Neural cell (in vitro differentiated cells): ENCODE measurements at regions not wholly inside any gene's neighbourhood (a gene's known extent, or its start where the extent isn't known, plus 50 kb on each side); places are given as distances from the start of the nearest gene placed in this dataset.

ENCODE experiments used
- H2AFZ ChIP-seq: fragments of 200-600, 300-800 bp; sonication (generic), shearing (Covaris generic); 2 replicates; pipeline ENCODE4 v1.6.0; 2014; ENCODE audit warnings: low read depth, mild to moderate bottlenecking, antibody characterized with exemption, low read length, moderate library complexity
- H3F3A ChIP-seq: fragments of 200-600 bp; shearing (Covaris generic); 2 replicates; pipeline ENCODE4 v1.6.1; 2016; ENCODE audit warnings: mild to moderate bottlenecking, moderate library complexity, mixed read lengths, antibody characterized with exemption, low read length; ENCODE audit not compliant: insufficient read depth, poor library complexity, severe bottlenecking
- H3K27ac ChIP-seq: fragments of 200-600, 300-800 bp; sonication (generic), shearing (Covaris generic); 2 replicates; pipeline ENCODE4 v1.5.1; 2014; ENCODE audit warnings: mild to moderate bottlenecking, low read length, moderate library complexity
- H3K27me3 ChIP-seq: fragments of 300-800, 200-600 bp; sonication (generic), shearing (Covaris generic); 2 replicates; pipeline ENCODE4 v1.6.0; 2014; ENCODE audit warnings: mild to moderate bottlenecking, low read depth, low read length, moderate library complexity; ENCODE audit not compliant: insufficient read depth
- H3K36me3 ChIP-seq: fragments of 300-800, 200-600 bp; sonication (generic), shearing (Covaris generic); 2 replicates; pipeline ENCODE4 v1.5.1; 2014; ENCODE audit warnings: mild to moderate bottlenecking, antibody characterized with exemption, low read length, moderate library complexity; ENCODE audit not compliant: insufficient read depth
- H3K4me2 ChIP-seq: fragments of 300-800, 200-600 bp; sonication (generic), shearing (Covaris generic); 2 replicates; pipeline ENCODE4 v1.6.0; 2014; ENCODE audit warnings: mild to moderate bottlenecking, low read length
- H3K4me3 ChIP-seq: fragments of 300-800, 200-600 bp; sonication (generic), shearing (Covaris generic); 2 replicates; pipeline ENCODE4 v1.5.1; 2014; ENCODE audit warnings: mild to moderate bottlenecking, low read length, moderate library complexity
- H3K79me2 ChIP-seq: fragments of 200-600 bp; shearing (Covaris generic); replicated peaks from 2 replicates; pipeline ENCODE4 v1.6.0; 2014; ENCODE audit warnings: mild to moderate bottlenecking, low read length, moderate library complexity; ENCODE audit not compliant: insufficient read depth
- H3K9ac ChIP-seq: fragments of 300-800, 200-600 bp; sonication (generic), shearing (Covaris generic); 2 replicates; pipeline ENCODE4 v1.6.1; 2016; ENCODE audit warnings: mild to moderate bottlenecking, low read length, mixed read lengths
- H3K9me2 ChIP-seq: fragments of 200-600 bp; shearing (Covaris generic); 2 replicates; pipeline ENCODE4 v1.6.1; 2016; ENCODE audit warnings: mild to moderate bottlenecking, low read length, mixed read lengths; ENCODE audit not compliant: insufficient read depth
- H3K9me3 ChIP-seq: fragments of 200-600, 300-800 bp; sonication (generic), shearing (Covaris generic); 2 replicates; pipeline ENCODE4 v1.6.1; 2016; ENCODE audit warnings: mild to moderate bottlenecking, mixed run types, low read length, moderate library complexity, mixed read lengths
- H4K20me1 ChIP-seq: fragments of 200-600 bp; shearing (Covaris generic); 2 replicates; pipeline ENCODE4 v1.6.1; 2016; ENCODE audit warnings: mild to moderate bottlenecking, mixed run types; ENCODE audit not compliant: insufficient read depth
- EP300 ChIP-seq: fragments of 450-650 bp; conservative IDR thresholded peaks from 2 replicates; pipeline ENCODE4 v1.6.1; 2014; ENCODE audit warnings: antibody characterized with exemption, mild to moderate bottlenecking, moderate library complexity; ENCODE audit not compliant: poor library complexity, severe bottlenecking
- EZH2 ChIP-seq: fragments of 200-600, 300-800 bp; shearing (Covaris generic), sonication (generic); IDR thresholded peaks from 2 replicates; pipeline ENCODE4 v1.6.1; 2014; ENCODE audit warnings: antibody characterized with exemption, low read length, borderline replicate concordance, mild to moderate bottlenecking; ENCODE audit not compliant: insufficient read depth, poor library complexity, severe bottlenecking
- MXI1 ChIP-seq: fragments of 450-650 bp; conservative IDR thresholded peaks from 2 replicates; pipeline ENCODE4 v1.6.1; 2014; ENCODE audit warnings: antibody characterized with exemption, mild to moderate bottlenecking; ENCODE audit not compliant: poor library complexity, severe bottlenecking
- POLR2AphosphoS5 ChIP-seq: IDR thresholded peaks from 2 replicates; pipeline ENCODE4 v1.6.1; 2012
- RAD21 ChIP-seq: fragments of 450-650 bp; conservative IDR thresholded peaks from 2 replicates; pipeline ENCODE4 v1.6.1; 2014; ENCODE audit warnings: antibody characterized with exemption, mild to moderate bottlenecking, moderate library complexity
- TAF1 ChIP-seq: IDR thresholded peaks from 2 replicates; pipeline ENCODE4 v1.6.1; 2012; ENCODE audit warnings: low read depth
- TF ChIP-seq, protein P1 (sequence below): fragments of 450-650 bp; IDR thresholded peaks from 2 replicates; pipeline ENCODE4 v1.5.1; 2014; ENCODE audit warnings: antibody characterized with exemption, mild to moderate bottlenecking, moderate library complexity; ENCODE audit not compliant: poor library complexity, severe bottlenecking
- TF ChIP-seq, protein P2 (sequence below): IDR thresholded peaks from 2 replicates; pipeline ENCODE4 v1.6.1; 2012; ENCODE audit warnings: borderline replicate concordance

- Histone ChIP-seq H3K27ac (no peak overlapping the region), H4K20me1 (no peaks in the 10 kb centered on the region), H3K4me2 (no peak overlapping the region), H3K9me3 (no peaks in the 10 kb centered on the region), H3K27me3 (no peaks in the 10 kb centered on the region), H3K36me3 (no peaks in the 10 kb centered on the region), H3F3A (no peaks in the 10 kb centered on the region), H3K9me2 (no peaks in the 10 kb centered on the region), H3K9ac (no peak overlapping the region), H3K79me2 (no peaks in the 10 kb centered on the region), H2AFZ (no peak overlapping the region), H3K4me3 (no peak overlapping the region)
- TF ChIP-seq RAD21 (no peak), MXI1 (no peak), POLR2AphosphoS5 (no peak)
- TF ChIP-seq, protein P1, sequence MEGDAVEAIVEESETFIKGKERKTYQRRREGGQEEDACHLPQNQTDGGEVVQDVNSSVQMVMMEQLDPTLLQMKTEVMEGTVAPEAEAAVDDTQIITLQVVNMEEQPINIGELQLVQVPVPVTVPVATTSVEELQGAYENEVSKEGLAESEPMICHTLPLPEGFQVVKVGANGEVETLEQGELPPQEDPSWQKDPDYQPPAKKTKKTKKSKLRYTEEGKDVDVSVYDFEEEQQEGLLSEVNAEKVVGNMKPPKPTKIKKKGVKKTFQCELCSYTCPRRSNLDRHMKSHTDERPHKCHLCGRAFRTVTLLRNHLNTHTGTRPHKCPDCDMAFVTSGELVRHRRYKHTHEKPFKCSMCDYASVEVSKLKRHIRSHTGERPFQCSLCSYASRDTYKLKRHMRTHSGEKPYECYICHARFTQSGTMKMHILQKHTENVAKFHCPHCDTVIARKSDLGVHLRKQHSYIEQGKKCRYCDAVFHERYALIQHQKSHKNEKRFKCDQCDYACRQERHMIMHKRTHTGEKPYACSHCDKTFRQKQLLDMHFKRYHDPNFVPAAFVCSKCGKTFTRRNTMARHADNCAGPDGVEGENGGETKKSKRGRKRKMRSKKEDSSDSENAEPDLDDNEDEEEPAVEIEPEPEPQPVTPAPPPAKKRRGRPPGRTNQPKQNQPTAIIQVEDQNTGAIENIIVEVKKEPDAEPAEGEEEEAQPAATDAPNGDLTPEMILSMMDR = no peak
- TF ChIP-seq, protein P2, sequence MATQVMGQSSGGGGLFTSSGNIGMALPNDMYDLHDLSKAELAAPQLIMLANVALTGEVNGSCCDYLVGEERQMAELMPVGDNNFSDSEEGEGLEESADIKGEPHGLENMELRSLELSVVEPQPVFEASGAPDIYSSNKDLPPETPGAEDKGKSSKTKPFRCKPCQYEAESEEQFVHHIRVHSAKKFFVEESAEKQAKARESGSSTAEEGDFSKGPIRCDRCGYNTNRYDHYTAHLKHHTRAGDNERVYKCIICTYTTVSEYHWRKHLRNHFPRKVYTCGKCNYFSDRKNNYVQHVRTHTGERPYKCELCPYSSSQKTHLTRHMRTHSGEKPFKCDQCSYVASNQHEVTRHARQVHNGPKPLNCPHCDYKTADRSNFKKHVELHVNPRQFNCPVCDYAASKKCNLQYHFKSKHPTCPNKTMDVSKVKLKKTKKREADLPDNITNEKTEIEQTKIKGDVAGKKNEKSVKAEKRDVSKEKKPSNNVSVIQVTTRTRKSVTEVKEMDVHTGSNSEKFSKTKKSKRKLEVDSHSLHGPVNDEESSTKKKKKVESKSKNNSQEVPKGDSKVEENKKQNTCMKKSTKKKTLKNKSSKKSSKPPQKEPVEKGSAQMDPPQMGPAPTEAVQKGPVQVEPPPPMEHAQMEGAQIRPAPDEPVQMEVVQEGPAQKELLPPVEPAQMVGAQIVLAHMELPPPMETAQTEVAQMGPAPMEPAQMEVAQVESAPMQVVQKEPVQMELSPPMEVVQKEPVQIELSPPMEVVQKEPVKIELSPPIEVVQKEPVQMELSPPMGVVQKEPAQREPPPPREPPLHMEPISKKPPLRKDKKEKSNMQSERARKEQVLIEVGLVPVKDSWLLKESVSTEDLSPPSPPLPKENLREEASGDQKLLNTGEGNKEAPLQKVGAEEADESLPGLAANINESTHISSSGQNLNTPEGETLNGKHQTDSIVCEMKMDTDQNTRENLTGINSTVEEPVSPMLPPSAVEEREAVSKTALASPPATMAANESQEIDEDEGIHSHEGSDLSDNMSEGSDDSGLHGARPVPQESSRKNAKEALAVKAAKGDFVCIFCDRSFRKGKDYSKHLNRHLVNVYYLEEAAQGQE = no peak
These were observed 103.8 kb upstream of the LIFR start for GRCh38 chr5:38660194-38660668.

DNA sequence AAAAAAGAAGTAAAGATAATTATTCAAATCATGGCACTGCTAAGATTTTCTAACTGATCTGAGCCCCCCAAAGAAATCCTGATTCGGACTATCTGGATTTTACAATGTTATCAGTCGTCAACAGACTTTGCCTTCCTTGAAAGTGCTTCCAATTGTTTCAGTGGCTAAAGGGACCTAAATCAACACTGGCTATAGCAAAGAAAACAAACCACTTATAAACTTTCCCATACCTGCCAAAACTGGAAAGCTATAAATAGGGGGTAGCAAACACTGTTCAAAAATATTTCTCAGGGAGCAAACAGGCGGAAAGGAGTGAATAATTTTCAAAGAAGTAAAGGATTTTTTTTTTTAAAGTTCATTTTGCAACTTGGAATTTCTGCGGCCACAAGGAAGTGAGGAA is 105.6 kb upstream of the LIFR start:
- H2AFZ ChIP-seq = no peak overlapping the region
- no peaks in the 10 kb centered on the region for H4K20me1 ChIP-seq
- no peak overlapping the region for H3K27ac ChIP-seq
- no peaks in the 10 kb centered on the region for H3K9me2 ChIP-seq
- no peak for TF ChIP-seq MXI1
- no peak for TF ChIP-seq TAF1
- TF ChIP-seq, protein P2 = no peak
- TF ChIP-seq EZH2 = no peak
- no peak for TF ChIP-seq EP300
- H3K79me2 ChIP-seq = no peaks in the 10 kb centered on the region
- H3K27me3 ChIP-seq = no peaks in the 10 kb centered on the region
- H3K9ac ChIP-seq = no peak overlapping the region
- no peak overlapping the region for H3K4me3 ChIP-seq
- H3K4me2 ChIP-seq = no peak overlapping the region
- H3K36me3 ChIP-seq = no peaks in the 10 kb centered on the region
- no peaks in the 10 kb centered on the region for H3K9me3 ChIP-seq
- no peaks in the 10 kb centered on the region for H3F3A ChIP-seq
